Neutrophil (primary cell): ENCODE measurements at regions not wholly inside any gene's neighbourhood (a gene's known extent, or its start where the extent isn't known, plus 50 kb on each side); places are given as distances from the start of the nearest gene placed in this dataset.

Experiments
- H3K27ac ChIP-seq: fragments of 200-600 bp; sonication (generic); 2 replicates; pipeline ENCODE4 v1.5.1; 2016; ENCODE audit warnings: mild to moderate bottlenecking, moderate library complexity
- H3K27me3 ChIP-seq: fragments of 200-600 bp; sonication (generic); 2 replicates; pipeline ENCODE4 v1.6.0; 2016; ENCODE audit warnings: mild to moderate bottlenecking
- H3K36me3 ChIP-seq: fragments of 200-600 bp; sonication (generic); 2 replicates; pipeline ENCODE4 v1.5.1; 2017
- H3K4me1 ChIP-seq, 2 experiments: fragments of 200-600 bp in 1 of 2; sonication (generic) in 1 of 2; 1 replicate in 1 of 2; 2 replicates in 1 of 2; pipeline versions ENCODE4 v1.5.1 to v1.6.1; 2013 to 2016; ENCODE audit warnings: low read depth in 1 of 2, low read length in 1 of 2, mild to moderate bottlenecking in 1 of 2, moderate library complexity in 1 of 2; ENCODE audit not compliant: control insufficient read depth in 1 of 2, insufficient read depth in 1 of 2
- H3K4me3 ChIP-seq, 2 experiments: fragments of 200-600 bp in 1 of 2; sonication (generic) in 1 of 2; 1 replicate in 1 of 2; 2 replicates in 1 of 2; pipeline ENCODE4 v1.5.1; 2013 to 2016; ENCODE audit warnings: low read depth in 1 of 2, low read length in 1 of 2, mild to moderate bottlenecking in 1 of 2, moderate library complexity in 1 of 2
- H3K9me3 ChIP-seq: fragments of 200-600 bp; sonication (generic); 2 replicates; pipeline ENCODE4 v1.5.1; 2016
- CTCF ChIP-seq: fragments of 200-600 bp; sonication (generic); IDR thresholded peaks from 2 replicates; pipeline ENCODE4 v1.5.1; 2016; ENCODE audit warnings: antibody characterized with exemption

GRCh38 chr5:4042311-4042710 is 446.7 kb downstream of the IRX1 start:
- H3K4me1 ChIP-seq: peaks cover 0 to 4% of the 10 kb centered on the region in 2 experiments
- no peaks in the 10 kb centered on the region for H3K9me3 ChIP-seq
- peak overlapping the region; percentile 53 for H3K27ac ChIP-seq
- H3K27me3 ChIP-seq: no peaks in the 10 kb centered on the region
- no peaks in the 10 kb centered on the region for H3K36me3 ChIP-seq
- H3K4me3 ChIP-seq: no peak overlapping the region
- no peak for TF ChIP-seq CTCF

- no peak for TF ChIP-seq CTCF
- no peaks in the 10 kb centered on the region for H3K36me3 ChIP-seq
- no peak overlapping the region for H3K4me3 ChIP-seq
- H3K4me1 ChIP-seq: peaks cover 0 to 4% of the 10 kb centered on the region in 2 experiments
- peak overlapping the region; percentile 53 for H3K27ac ChIP-seq
- H3K27me3 ChIP-seq: no peaks in the 10 kb centered on the region
- H3K9me3 ChIP-seq: no peaks in the 10 kb centered on the region
These were observed 447.5 kb downstream of the IRX1 start for GRCh38 chr5:4043135-4043534.

GRCh38 chr5:4044881-4045280 is 449.2 kb downstream of the IRX1 start:
- no peaks in the 10 kb centered on the region for H3K36me3 ChIP-seq
- H3K9me3 ChIP-seq: no peaks in the 10 kb centered on the region
- H3K4me1 ChIP-seq: peaks cover 0 to 4% of the 10 kb centered on the region in 2 experiments
- no peaks in the 10 kb centered on the region for H3K27me3 ChIP-seq
- no peak for TF ChIP-seq CTCF
- H3K4me3 ChIP-seq: no peak overlapping the region
- H3K27ac ChIP-seq: no peak overlapping the region

- no peaks in the 10 kb centered on the region for H3K9me3 ChIP-seq
- H3K36me3 ChIP-seq: no peaks in the 10 kb centered on the region
- no peak overlapping the region for H3K27ac ChIP-seq
- no peaks in the 10 kb centered on the region for H3K4me1 ChIP-seq
- no peak for TF ChIP-seq CTCF
- H3K27me3 ChIP-seq: no peaks in the 10 kb centered on the region
- no peak overlapping the region for H3K4me3 ChIP-seq
These were observed 452.8 kb downstream of the IRX1 start for GRCh38 chr5:4048398-4048797.

- H3K4me1 ChIP-seq: no peaks in the 10 kb centered on the region
- H3K27me3 ChIP-seq: no peaks in the 10 kb centered on the region
- no peak overlapping the region for H3K27ac ChIP-seq
- no peaks in the 10 kb centered on the region for H3K36me3 ChIP-seq
- no peak overlapping the region for H3K4me3 ChIP-seq
- TF ChIP-seq CTCF: no peak
- H3K9me3 ChIP-seq: no peaks in the 10 kb centered on the region
These were observed 454.6 kb downstream of the IRX1 start for GRCh38 chr5:4050203-4050602.

GRCh38 chr5:4053136-4053535 is 457.5 kb downstream of the IRX1 start:
- no peaks in the 10 kb centered on the region for H3K9me3 ChIP-seq
- H3K36me3 ChIP-seq: no peaks in the 10 kb centered on the region
- TF ChIP-seq CTCF: no peak
- H3K4me1 ChIP-seq: no peaks in the 10 kb centered on the region
- no peak overlapping the region for H3K27ac ChIP-seq
- no peak overlapping the region for H3K4me3 ChIP-seq
- no peaks in the 10 kb centered on the region for H3K27me3 ChIP-seq
